NCI-H226 (cell line): ENCODE measurements at regions not wholly inside any gene's neighbourhood (a gene's known extent, or its start where the extent isn't known, plus 50 kb on each side); places are given as distances from the start of the nearest gene placed in this dataset.

Experiments used
- DNase-seq: peaks from one replicate; pipeline ENCODE4 v3.0.0-alpha.2; 2015

DNA sequence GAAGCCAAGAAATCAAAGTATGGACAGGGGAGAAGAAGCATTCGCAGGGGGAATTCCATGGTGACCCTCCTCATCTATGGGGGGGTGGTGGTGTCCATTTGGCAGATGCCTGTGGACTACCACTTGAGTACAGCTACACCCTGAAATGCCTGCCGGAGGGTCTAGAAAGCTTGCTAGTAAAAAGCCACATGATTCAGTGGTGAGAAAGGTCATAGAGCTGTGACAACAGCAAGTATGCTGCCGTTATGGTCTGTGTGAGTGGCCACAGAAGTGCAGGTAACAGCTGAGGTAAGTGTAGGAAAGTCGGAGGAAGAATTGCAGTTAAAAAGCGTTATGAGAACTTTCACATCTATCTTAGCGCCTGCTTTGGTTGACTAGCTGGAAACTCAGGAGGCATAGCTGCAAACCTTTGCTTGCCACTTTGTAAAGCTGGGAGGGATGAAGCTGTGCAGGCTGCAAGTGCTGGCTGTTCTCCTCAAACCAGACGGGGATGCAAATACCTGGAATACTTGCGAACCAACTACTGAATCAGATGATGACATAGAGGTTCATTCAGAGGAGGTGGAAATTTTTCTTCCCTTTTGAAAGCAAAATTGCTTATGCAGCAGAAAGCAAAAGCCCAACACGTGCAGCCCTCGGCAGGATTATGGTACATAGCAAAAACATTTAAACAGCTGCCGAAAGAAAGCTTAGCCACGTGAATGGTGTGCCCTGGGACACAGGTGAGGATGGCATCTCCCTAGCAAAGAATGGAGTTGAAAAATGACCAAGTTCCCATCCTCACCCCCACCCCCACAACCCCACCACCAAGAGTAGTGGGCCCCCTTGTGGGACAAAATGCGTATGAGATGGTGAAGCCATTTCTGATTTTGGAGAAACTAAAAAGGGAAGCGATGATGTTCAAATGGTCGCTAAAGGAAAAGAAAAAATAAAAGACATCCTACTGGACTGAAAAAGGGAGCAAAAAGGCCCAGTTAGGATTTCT is 287.0 kb downstream of the RERGL start:
- DNase-seq, result no peak

DNA sequence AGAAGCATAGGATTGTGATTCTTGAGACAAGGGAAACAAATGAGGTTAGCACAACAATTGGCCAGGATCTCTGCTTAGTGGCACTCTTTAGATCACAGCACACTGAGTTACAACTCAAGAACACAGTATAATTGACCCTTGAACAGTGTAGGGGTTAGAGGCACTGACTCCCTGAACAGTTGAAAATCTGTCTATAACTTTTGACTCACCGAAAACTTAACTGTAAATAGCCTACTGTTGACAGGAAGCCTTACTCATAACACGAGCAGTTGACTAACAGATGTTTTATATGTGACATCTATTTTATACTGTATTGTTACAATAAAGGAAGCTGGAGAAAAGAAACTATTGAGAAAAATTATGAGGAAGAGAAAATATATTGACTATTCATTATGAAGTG is 296.1 kb downstream of the RERGL start:
- DNase-seq, result no peak

DNA sequence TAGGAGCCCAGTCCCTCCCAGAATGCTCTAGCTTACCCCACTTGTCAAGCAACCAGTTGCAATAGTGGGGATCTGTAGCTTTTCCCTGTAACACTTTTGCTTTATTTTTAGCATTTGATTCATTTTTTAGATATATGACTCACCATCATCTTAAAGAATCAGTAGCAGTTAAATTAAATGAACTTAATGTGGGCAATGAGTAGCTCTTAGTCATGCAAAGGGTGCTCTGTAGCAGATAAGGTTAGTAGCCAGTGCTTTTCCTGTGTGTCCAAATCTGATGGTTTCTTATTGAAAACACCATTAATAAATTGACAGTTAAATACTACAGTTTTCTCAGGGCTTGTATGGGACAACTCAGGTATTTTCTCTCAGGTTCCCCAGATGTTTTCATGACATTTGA is 311.8 kb downstream of the RERGL start:
- no peak for DNase-seq

DNA sequence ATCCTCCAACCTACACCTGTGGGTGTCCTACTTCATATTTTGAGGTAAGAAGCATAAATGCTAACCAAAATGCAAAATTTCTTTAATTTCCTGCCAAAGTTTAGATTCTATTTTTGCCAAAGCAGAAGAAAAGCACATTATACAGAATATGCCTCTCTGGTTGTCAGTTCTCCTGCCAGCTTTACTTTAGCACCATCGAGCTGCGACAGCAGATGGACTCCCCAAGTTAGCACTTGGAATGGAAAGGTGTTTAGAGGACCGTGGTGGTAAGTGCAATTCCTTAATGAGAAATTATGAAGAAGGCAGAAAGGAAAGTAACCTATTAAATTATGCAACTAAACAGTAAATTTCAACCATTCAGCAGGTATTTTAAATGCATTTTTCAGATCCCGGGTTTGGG is 326.6 kb downstream of the RERGL start:
- no peak for DNase-seq

DNA sequence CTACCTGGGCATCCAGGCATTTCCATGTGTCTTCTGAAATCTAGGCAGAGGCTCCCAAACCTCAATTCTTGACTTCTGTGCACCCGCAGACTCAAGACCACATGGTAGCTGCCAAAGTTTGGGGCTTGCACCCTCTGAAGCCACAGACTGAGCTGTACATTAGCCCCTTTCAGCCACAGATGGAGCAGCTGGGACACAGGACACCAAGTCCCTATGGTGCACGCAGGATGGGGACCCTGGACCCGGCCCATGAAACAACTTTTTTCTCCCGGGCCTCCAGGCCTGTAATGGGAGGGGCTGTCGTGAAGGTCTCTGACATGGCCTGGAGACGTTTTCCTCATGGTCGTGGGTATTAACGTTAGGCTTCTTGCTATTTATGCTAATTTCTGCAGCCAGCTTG is 330.0 kb downstream of the RERGL start:
- no peak for DNase-seq
